ENCODE measurements at regions not wholly inside any gene's neighbourhood (a gene's known extent, or its start where the extent isn't known, plus 50 kb on each side); places are given as distances from the start of the nearest gene placed in this dataset.

DNA sequence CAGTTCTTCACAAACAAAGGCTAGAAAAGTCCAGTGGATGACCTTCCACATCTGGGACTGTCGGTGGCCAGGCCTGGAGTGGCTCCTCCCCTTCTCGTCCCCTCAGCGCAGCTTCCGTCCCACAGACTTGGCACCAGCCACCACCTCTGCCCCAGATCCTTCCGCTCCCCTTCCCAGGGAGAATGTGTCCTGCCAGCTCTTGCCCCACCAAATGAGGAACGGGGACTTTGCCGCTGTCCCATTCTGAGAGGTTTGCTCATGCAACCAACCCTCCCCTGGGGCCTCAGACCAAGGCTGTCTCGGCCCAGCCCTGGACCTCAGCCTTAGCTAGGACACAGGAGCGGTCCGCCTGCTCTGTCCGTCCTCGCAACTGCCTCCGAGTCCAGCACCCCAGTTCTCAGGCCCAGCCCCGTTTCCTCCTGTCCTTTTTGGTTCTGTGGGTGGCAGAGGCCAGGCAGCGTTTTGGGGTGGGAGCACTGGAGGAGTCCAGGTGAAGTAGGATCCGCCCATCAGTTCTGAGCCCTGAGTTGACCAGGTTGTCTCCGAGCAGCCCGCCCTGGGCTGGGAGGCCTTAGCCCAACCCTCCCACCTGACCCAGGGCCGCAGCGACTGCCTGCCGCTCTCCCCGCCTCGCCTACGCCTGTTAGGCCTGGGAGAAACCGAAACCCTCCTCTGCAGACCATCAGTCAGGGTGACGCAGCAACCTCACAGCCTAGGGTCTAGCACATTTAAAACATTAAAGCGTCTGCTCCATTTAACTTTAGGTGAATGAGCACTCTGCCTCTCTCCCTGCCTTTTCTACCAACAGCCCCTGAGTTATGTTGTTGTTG, 284.3 kb downstream of the FOXO1 start:
- no peaks in the 10 kb centered on the region for H3K27me3 ChIP-seq
- intact Hi-C loops (cut with DNase I) = no loop called here
- DNase-seq = no peak
- TF ChIP-seq POLR2A (IDR thresholded peaks at IDR 0.05) (no peak), EP300 (IDR thresholded peaks at IDR 0.05) (no peak)
- TF ChIP-seq, protein P1, sequence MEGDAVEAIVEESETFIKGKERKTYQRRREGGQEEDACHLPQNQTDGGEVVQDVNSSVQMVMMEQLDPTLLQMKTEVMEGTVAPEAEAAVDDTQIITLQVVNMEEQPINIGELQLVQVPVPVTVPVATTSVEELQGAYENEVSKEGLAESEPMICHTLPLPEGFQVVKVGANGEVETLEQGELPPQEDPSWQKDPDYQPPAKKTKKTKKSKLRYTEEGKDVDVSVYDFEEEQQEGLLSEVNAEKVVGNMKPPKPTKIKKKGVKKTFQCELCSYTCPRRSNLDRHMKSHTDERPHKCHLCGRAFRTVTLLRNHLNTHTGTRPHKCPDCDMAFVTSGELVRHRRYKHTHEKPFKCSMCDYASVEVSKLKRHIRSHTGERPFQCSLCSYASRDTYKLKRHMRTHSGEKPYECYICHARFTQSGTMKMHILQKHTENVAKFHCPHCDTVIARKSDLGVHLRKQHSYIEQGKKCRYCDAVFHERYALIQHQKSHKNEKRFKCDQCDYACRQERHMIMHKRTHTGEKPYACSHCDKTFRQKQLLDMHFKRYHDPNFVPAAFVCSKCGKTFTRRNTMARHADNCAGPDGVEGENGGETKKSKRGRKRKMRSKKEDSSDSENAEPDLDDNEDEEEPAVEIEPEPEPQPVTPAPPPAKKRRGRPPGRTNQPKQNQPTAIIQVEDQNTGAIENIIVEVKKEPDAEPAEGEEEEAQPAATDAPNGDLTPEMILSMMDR (IDR thresholded peaks at IDR 0.05) = no peak
- no peaks in the 10 kb centered on the region for H3K36me3 ChIP-seq
- peaks cover 2% of the 10 kb centered on the region for H3K4me1 ChIP-seq (ENCODE audit: insufficient read depth)
- H3K4me3 ChIP-seq = no peak overlapping the region
- WGBS, 3 donors = 96% methylated on average over 27 of the region's 27 CpGs
- H3K9me3 ChIP-seq = no peaks in the 10 kb centered on the region
- H3K27ac ChIP-seq = no peak overlapping the region

DNA sequence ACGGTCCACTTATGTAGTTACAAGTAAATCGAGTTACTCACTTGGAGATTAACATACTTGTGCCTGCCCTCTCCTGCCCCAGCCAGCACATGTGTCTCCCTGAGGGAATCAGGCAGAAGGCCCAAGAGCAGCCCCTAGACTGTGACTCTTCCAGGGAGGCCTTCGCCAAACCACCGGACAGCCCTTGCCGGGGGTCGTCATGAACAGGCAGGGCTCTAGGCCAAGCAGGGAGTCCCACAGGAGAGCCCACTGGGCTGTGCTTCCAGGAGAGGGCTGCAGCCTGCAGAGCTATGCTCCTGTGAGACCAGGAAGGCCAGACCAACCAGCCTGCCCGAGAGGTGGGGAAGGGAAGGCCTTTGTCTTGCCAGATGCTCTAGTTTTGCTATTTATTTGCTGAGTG, 283.3 kb downstream of the FOXO1 start:
- intact Hi-C loops (cut with DNase I) = no loop called here
- 60 to 62% (median 62%) methylated on average over 7 of the region's 7 CpGs for WGBS, 3 donors
- no peaks in the 10 kb centered on the region for H3K27me3 ChIP-seq
- H3K4me3 ChIP-seq = no peak overlapping the region
- no peak for DNase-seq
- H3K9me3 ChIP-seq = no peaks in the 10 kb centered on the region
- TF ChIP-seq EP300 (IDR thresholded peaks at IDR 0.05) = no peak
- TF ChIP-seq POLR2A (IDR thresholded peaks at IDR 0.05) = no peak
- H3K4me1 ChIP-seq (ENCODE audit: insufficient read depth) = peaks cover 2% of the 10 kb centered on the region
- no peaks in the 10 kb centered on the region for H3K36me3 ChIP-seq
- no peak overlapping the region for H3K27ac ChIP-seq

DNA sequence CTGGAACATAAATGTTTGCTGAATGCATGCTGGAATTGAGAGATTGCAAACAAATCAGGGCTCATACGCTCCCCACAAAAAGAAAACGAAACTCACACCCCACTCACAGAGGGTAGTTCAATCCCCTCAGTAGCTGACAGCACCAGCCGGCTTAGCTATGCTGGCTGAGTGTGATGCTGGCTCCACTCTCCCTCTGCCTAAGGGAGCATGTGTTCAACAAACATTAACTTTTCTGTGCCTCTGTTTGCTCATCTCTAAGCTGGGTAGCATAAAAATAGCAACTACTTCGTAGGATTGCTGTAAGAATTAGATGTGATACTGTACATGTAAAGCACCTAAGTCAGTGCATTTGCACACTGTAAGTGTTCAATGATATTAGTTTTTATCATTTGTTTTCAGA, 282.6 kb downstream of the FOXO1 start:
- intact Hi-C loops (cut with DNase I) = no loop called here
- 91 to 93% (median 93%) methylated on average over 4 of the region's 4 CpGs for WGBS, 3 donors

GRCh38 chr13:40384976-40385857, 281.2 kb downstream of the FOXO1 start:
- H3K27ac ChIP-seq = no peak overlapping the region
- 91 to 93% (median 92%) methylated on average over 6 of the region's 6 CpGs for WGBS, 3 donors

More for the DNA sequence above, 282.6 kb downstream of the FOXO1 start:
- no peak for DNase-seq
- Histone ChIP-seq H3K36me3 (no peaks in the 10 kb centered on the region), H3K4me1 (ENCODE audit: insufficient read depth) (peaks cover 2% of the 10 kb centered on the region), H3K4me3 (no peak overlapping the region), H3K9me3 (no peaks in the 10 kb centered on the region), H3K27ac (no peak overlapping the region), H3K27me3 (no peaks in the 10 kb centered on the region)
- no peak for TF ChIP-seq POLR2A (IDR thresholded peaks at IDR 0.05)
- no peak for TF ChIP-seq EP300 (IDR thresholded peaks at IDR 0.05)
- TF ChIP-seq, protein P1 (IDR thresholded peaks at IDR 0.05) = no peak

GRCh38 chr13:40385858-40386180, 280.6 kb downstream of the FOXO1 start:
- intact Hi-C loops (cut with DNase I) = no loop called here
- 83 to 96% (median 93%) methylated on average over 4 of the region's 4 CpGs for WGBS, 3 donors
- Histone ChIP-seq H3K4me1 (ENCODE audit: insufficient read depth) (no peaks in the 10 kb centered on the region), H3K9me3 (no peaks in the 10 kb centered on the region), H3K27ac (no peak overlapping the region), H3K27me3 (no peaks in the 10 kb centered on the region), H3K36me3 (no peaks in the 10 kb centered on the region), H3K4me3 (no peak overlapping the region)
- no peak for TF ChIP-seq POLR2A (IDR thresholded peaks at IDR 0.05)
- TF ChIP-seq, protein P1 (IDR thresholded peaks at IDR 0.05) = no peak
- TF ChIP-seq EP300 (IDR thresholded peaks at IDR 0.05) = no peak
- no peak for DNase-seq

More at GRCh38 chr13:40384976-40385857, 281.2 kb downstream of the FOXO1 start:
- TF ChIP-seq POLR2A (IDR thresholded peaks at IDR 0.05) = no peak
- H3K4me3 ChIP-seq = no peak overlapping the region
- no peaks in the 10 kb centered on the region for H3K27me3 ChIP-seq
- intact Hi-C loops (cut with DNase I) = no loop called here
- DNase-seq = no peak
- no peaks in the 10 kb centered on the region for H3K36me3 ChIP-seq
- no peaks in the 10 kb centered on the region for H3K4me1 ChIP-seq (ENCODE audit: insufficient read depth)
- H3K9me3 ChIP-seq = no peaks in the 10 kb centered on the region
